GM13977 (cell line): ENCODE measurements at regions not wholly inside any gene's neighbourhood (a gene's known extent, or its start where the extent isn't known, plus 50 kb on each side); places are given as distances from the start of the nearest gene placed in this dataset.

ENCODE experiments used
- DNase-seq: peaks from one replicate; pipeline ENCODE4 v3.0.0; 2012; ENCODE audit warnings: low spot score
- in situ Hi-C: fragments of 300-500 bp; cut with MboI; formaldehyde crosslinking; loops from one replicate; pipeline ENCODE4 v1.12.0; 2022; ENCODE audit warnings: low sequenced_read_pairs, low pct_unique_long_range_greater_than_20kb, mixed read lengths, inconsistent platforms; ENCODE audit not compliant: unreplicated experiment
- TF ChIP-seq, protein P1 (sequence below): IDR thresholded peaks from 2 replicates; pipeline ENCODE4 v1.5.1; 2012; ENCODE audit warnings: mild to moderate bottlenecking, control low read depth; ENCODE audit not compliant: insufficient read depth; ENCODE audit errors: extremely low read depth, missing control alignments

- DNase-seq: no peak
- in situ Hi-C loops: no loop called here
- TF ChIP-seq, protein P1, sequence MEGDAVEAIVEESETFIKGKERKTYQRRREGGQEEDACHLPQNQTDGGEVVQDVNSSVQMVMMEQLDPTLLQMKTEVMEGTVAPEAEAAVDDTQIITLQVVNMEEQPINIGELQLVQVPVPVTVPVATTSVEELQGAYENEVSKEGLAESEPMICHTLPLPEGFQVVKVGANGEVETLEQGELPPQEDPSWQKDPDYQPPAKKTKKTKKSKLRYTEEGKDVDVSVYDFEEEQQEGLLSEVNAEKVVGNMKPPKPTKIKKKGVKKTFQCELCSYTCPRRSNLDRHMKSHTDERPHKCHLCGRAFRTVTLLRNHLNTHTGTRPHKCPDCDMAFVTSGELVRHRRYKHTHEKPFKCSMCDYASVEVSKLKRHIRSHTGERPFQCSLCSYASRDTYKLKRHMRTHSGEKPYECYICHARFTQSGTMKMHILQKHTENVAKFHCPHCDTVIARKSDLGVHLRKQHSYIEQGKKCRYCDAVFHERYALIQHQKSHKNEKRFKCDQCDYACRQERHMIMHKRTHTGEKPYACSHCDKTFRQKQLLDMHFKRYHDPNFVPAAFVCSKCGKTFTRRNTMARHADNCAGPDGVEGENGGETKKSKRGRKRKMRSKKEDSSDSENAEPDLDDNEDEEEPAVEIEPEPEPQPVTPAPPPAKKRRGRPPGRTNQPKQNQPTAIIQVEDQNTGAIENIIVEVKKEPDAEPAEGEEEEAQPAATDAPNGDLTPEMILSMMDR: no peak
These were observed 78.7 kb downstream of the PRORP start for GRCh38 chr14:35201066-35201465.

DNA sequence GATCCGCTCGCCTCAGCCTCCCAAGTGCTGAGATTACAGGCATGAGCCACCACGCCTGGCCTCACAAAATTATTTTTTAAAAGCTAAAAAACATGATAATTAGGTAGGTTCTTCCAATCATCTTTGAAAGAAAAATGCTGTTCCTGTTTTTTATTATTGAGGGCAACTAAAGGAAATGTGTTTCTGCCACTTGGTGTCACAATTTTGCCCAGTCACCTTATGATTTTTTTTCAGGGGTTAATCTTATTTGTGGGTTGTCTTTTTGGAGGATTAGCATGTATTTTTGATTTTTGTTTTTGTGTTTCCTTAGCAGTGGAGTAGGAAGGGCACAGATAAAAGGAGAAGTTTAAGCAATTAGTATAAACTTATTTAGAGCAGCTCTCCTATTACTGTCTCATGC, 79.8 kb downstream of the PRORP start:
- in situ Hi-C loops: no loop called here
- no peak for DNase-seq

GRCh38 chr14:35205737-35206136, 83.4 kb downstream of the PRORP start:
- TF ChIP-seq, protein P1: no peak
- DNase-seq: no peak

More for the DNA sequence above, 79.8 kb downstream of the PRORP start:
- TF ChIP-seq, protein P1: no peak

DNA sequence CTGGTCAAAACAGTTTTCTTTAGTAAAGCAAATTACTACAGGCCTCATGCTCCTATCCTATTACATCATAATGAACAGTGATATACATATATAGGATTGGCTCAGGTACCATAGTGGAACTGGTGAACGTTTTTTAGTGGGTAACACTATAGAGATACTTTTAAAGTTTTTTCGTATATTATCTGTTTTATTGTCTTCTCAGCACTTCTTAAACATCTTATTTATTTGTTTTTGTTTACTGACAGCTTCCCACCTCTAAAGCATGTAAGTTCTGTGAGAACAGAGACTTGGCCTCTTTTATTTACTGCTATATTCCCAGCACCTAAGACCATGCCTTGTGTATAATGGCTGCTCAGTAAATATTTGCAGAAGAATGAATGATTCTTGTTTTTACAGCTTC, 81.1 kb upstream of the PSMA6 start:
- in situ Hi-C loops: loop anchor here (10.0 kb wide), 1 partner anchor 204 kb away; no protein-coding TSS in a partner anchor
- TF ChIP-seq, protein P1: no peak
- DNase-seq: no peak

More at GRCh38 chr14:35205737-35206136, 83.4 kb downstream of the PRORP start:
- in situ Hi-C loops: no loop called here

- in situ Hi-C loops: loop anchor here (10.0 kb wide), 1 partner anchor 202 kb away; no protein-coding TSS in a partner anchor
- TF ChIP-seq, protein P1: no peak
- DNase-seq: no peak
These were observed 79.6 kb upstream of the PSMA6 start for GRCh38 chr14:35212471-35213142.

DNA sequence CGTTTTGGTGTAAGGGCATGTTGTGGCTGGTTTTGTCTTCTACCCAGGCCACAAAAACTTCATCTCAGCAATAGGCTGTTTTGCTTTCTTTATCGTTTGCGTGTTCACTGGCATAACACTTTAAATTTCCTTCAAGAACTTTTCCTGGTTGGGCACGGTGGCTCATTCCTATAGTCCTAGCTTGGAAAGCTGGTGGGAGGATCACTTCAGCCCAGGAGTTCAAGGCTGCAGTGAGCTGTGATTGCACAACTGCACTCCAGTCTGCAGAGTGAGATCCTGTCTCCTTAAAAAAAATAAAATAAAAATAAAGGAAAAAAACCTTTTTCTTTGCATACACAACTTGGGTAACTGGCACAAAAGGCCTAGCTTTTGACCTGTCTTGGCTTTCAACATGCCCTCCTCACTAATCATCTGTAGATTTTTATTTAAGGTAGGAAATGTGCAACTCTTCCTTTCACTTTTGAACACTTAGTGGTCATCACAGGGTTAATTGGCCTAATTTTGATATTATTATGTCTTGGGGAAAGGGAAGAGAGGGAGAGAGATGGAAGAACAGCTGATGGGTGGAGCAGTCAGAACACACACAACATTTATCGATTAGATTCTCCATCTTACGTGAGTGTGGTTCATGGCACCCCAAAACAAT, 78.9 kb upstream of the PSMA6 start:
- in situ Hi-C loops: loop anchor here (10.0 kb wide), 1 partner anchor 202 kb away; no protein-coding TSS in a partner anchor
- TF ChIP-seq, protein P1: no peak
- DNase-seq: no peak
